8988T (cell line): ENCODE measurements at regions not wholly inside any gene's neighbourhood (a gene's known extent, or its start where the extent isn't known, plus 50 kb on each side); places are given as distances from the start of the nearest gene placed in this dataset.

Experiments used
- DNase-seq: peaks from one replicate; pipeline ENCODE4 v3.0.0; 2011

DNA sequence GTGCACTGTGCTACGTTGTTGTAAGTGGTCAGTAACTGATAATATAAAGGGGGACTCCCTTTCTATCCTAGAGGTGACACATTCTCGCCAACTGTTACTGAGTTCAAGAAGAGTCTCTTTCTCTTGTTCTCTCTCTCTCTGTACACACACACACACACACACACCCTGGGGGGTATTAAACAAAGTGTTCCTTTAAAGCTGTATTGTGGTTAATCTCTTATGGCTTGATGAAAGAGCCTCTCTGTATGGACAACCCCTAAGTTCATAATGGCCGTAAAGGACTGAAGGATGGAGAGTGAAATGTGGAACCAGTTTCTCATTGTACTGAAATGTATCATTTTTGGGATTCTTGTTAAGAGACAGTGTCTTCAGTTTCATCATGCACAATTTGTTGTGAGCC is 145.2 kb upstream of the BMPER start:
- no peak for DNase-seq

DNA sequence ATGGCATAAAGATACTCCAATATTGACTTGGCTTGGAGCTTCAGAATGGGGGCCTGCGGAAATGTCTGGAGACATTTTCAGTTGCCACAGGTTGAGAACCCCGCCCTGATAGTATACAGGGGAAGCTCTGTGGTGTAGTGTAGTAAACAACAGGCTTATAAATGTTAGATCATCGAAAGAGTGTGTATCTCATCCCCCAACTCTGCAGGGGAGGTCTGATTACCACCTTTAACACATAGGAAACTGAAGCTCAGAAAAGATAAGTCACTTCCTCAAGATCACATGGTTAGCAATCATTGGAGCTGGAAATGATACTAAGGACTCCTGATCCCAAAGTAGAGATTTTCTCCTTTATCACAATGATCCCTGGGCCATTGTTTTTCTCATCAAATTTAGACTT is 144.5 kb upstream of the BMPER start:
- no peak for DNase-seq

DNA sequence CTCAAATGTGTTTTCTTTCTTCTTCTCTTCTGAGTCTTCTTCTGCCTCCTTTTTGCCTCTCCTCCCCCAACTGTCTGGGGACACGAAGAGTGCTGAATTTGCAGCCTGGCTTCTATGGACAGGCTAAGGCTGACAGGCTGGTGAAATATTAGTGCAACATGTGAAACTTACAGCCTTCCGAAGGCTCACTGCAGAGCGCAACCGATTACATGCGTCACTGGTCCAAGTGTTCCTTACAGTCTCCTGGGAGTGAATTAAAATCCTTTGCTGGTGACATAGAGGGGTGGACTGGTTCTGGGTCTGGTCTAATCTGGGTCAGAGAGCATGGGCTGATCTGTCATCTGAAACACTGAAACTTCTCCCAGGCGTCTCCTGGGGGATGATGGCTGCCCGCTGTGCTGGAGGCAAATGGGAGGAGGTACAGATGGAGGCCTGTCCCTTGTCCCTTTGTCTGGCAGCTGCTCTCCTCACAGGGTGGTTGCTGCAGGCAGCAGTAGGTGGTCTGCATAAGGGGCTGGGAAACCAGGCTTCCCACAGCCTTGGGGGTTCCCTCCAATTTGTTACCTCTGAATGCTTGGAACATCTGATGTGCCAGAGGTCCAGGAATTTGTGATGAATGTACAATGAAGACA is 143.8 kb upstream of the BMPER start:
- no peak for DNase-seq

DNA sequence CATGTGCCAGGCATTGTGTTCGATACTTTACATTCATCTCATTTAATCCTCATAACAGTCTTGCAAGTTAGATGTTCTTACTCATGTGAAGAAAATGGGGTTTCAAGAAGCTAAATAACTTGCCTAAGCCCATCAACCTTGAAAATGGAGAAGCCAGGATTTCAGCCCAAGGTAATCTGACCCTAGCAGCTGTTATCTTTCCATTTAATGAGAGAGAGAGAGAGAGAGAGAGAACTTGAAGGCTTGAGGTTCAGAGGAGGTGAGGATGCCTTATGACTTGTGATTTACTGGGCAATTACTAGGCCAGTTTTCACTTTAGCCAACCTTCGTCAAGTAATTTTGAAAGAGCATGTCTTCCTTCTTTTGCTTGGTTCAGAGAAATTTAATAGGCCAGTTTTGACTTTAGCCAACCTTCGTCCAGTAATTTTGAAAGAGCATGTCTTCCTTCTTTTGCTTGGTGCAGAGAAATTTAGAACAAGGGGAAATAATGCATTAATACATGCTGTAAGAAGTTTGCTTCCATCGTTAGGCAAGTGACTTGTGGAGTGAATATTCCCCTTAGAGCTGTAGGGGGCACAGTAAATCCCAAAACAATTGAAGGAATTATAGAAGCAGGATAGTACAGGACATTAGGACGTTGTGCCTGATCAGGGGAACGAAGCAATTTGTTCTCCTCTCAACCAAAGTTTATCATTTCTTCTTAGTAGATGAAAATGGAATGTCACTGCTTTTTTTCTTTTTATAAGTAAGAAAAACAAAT is 143.0 kb upstream of the BMPER start:
- no peak for DNase-seq

DNA sequence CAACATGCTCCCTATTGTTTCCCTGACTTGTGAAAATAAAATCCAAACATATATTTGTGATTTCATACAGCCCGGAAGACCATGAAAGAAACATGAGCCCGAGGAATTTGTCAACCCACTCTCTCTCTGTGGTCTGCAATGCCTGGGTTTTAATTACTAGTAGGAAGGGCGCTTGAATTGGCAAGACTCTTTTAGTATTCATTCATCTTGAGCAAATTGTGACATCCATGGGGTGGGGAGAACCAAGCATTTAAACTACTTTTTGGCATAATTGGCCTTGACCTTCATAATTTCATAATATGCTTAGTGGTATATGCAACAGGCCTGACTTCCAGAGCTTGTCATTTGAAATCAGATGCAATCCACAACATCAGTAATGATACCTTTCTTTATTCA is 142.4 kb upstream of the BMPER start:
- no peak for DNase-seq

DNA sequence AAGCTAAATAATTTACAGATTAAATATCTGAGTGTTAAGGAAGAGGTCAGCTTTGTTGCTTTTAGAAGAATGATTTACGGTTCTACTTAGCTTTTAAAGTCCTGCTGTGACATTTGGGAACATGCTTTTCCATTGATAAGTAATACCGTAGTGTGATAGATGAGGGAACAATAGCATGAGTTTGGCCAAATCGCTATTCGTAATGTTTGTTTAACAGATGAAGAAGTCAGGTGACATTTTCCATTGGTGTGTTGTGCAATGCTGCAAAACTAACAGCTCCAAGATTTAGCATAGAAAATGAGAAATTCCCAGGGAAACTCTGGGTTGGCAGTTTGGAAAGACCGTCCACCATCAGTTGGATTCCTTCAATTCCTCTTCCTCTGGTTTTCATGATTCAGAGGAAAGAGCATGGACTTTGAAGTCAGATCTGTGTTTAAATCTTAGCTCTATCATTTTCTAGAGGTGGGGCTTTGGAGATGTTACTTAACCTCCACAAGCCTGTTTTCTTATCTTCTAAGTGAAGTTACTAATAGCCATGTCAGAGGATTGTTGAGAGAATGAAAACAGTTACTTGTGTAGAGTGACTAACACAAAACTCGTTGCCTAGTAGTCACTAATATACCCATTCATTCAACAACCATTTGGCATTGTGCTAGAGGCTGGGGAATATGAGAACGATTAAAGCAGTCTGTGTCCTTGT is 140.4 kb upstream of the BMPER start:
- no peak for DNase-seq

DNA sequence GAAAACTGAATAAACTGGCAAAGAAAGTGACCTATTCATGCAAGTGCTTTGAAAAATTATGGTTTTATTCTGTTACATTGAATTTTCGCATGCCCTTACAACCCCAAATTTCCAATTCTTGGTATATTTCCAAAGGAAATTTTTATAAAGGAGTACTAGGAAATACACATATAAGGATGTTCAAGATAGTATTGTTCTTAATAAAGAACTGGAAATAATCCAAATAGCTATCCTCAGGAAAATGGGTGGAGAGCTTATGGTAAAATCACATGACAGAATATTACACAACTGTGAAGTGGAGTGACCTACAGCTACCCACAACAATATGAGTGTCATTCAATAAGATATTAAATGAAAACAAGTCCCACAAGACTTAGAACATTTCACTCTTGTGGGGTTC is 138.9 kb upstream of the BMPER start:
- DNase-seq: no peak

DNA sequence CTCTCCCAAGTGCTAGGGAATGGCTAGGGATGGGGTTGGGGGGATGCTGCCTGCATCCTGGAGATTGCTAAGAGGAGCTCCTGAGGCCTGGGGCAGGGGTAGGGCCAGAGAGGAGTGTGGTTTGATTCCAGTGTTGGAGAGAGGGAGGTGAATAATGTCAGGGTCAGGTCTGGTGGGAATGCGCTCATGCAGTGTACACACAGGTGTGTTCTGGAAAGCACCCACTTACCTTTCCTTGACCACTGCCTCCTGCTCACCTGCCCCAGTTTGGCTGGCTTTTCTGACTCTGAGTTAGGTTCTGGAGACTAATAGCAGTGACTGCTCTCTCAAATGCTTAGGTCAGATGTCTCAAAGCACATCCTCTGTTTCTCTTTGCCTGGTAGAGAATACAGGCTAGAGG is 135.4 kb upstream of the BMPER start:
- DNase-seq: no peak

DNA sequence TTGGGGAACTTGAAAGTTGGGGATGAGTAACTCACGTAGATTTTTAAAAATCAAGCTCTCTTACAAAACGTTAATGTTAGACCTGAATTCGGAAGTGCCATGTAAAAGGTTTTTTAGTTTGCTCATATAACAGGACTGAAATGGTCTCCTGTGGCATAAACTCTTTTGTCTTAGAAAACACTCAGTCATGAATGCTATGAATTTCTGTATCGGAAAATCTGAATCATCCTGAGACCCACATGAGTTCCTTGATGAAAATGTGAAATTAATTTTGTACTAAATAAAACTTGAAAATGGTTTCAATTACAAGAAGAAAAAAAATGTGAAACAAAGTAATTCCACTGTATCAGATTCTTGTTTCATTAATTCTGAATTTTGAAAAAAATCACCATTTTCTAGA is 134.8 kb upstream of the BMPER start:
- DNase-seq: no peak

DNA sequence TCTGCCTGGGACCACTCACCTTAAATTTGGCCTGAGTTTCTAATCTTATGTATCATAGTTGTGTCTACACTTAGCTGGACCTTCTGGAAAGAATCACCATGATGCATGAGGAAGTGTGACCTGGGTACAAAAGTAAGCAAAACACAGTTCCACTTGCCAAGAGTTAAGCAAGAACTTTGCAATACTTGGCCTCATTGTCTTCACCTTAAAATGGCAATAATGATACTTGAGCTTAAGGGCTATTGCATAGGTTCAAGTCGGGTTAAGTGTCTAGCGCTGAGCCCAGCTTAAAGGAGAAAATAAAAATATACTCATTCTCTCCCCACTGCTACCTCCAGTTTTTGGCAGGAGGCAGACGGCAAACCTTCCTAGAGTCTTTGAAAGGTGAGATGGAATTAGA is 133.9 kb upstream of the BMPER start:
- DNase-seq: no peak

DNA sequence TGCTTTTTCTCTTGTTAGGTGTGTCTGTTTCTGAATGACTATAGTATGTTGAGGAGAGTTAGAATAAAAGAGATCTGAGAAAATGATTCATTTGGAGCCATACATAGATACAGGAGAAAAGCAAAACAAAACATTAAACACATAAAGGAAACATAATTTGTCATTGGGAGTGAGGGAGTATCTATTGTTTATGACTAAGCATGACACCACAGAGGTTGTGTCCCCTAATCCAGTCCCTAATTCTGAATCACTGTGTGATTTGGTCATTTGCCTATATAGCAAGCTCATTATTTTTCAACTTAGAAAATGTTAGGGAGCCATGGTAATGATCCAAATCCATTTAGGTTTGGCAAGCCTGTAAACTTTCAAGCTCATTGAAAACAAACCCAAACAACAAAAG is 132.3 kb upstream of the BMPER start:
- no peak for DNase-seq

DNA sequence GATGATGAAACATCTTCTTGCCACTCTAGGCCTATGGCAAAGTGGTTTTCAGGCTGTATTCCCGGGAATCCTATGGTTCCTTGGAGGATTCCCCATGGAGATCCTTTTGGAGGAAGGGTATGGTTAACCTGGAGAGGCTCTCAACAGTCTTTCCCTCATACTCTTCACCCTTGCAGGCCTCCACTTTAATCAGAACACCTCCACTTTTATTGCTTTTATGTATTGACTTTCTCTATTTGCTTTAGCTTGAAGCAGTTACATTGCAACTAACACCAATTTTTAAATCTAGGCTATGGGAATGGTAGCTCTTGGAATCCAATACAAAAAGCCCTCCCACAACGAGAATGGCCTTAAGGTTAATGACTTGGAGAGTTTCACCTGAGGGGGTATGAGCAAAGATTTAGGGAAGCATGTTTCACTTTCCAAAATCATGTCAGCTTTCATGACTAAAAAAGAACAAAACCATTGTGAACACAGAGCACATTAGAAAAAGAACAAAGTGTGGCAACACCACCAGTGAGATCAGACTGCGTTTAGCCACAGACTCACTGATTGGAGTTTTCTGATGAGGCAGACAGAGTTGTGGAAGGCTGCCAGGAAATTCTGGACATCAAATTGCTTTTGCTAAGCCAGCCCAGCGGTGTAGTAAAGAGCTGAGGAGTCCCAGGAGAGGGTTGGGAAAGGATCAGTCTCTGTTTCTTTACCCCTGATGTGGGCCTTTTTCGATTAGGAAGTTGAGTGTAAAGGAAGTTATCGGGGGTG is 130.4 kb upstream of the BMPER start:
- no peak for DNase-seq

DNA sequence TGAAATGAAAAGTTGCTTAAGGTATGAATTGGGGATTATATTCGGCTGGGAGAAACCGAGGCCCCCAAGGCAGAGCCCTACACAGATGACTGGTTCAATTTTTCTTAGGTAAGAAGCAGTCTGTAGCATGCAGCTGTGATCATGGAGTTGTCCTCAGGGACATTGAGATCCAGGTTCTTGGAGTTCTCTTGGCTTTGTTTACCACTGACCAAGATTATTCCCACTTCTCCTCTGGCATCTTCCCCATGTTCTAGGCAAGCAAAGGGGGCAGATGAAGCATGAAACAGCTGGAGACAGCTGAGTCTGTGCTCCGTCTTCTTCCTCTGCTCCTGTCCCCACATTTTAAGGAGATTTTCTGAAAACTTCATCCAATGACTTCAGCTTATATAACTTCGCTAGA is 129.5 kb upstream of the BMPER start:
- no peak for DNase-seq

DNA sequence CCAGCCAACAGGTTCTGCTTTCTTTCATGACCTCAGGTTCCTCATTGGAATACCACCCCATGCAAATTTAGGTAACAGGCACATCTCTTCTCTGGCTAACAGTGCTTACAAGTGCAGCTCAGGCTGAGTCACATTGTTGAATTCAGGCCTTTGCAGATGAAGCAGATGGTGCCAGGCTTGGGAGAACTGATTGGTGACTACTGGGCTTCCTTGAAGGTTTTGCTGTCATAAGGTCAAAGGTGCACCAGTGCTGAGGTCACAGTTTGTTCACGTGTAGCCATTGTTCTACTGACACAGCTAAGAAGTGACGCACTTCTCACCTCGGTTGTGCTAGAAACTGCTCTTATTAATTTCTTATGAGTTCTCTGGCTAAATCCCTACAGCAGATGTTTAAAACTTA is 128.6 kb upstream of the BMPER start:
- DNase-seq: no peak

DNA sequence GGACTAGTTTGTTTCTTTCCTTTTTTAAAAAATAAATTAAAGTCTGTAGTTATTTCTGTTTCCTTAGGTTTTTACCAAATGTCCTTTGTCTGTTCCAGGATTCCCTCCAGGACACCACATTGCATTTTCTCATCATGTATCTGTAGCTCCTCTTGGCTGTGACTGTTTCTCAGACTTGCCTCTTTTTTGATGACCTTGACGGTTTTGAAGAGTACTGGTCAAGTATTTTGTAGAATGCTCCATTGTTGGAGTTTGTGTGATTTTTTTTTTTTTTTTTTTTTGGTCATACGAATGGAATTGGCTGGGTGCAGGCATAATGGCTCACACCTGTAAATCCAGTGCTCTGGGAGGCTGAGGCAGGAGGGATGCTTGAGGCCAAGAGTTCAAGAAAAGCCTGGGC is 127.1 kb upstream of the BMPER start:
- DNase-seq: no peak

DNA sequence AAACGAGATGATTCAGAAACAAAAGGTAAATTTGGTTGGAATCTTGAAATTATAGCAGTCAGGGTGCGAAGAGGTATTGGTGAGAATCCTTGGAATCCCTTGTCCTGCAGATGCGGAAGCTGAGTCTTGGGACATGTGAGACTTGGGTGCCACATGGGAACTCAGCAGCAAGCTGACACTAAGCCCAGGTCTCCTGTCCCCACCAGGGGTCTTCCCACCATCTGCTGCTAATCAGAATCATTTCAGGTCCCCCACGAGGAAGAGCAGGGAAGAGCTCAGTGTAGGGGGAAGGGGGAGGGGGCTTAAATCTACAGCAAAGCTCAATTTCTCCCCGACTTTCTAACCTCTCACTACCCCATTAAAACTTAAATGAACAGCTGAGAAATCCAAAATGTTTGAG is 126.1 kb upstream of the BMPER start:
- no peak for DNase-seq

DNA sequence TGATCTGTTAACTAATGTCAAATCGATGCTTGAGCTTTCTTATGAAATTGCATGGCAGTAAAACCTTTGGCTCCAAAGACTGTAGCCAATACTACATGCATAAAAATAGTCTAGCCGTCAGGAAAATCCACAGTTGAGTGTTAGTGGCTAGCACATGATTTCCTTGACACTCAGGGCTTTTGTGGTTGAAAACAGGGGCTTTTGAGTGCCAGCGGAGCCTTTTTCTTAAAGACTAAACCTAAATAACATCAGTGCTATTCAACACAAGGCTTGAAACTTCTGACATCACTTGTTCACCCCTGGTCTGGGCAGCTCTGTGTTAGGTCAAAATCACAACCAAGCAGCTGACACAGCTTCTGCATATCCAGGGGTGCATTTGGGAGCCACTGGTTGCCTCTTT is 124.2 kb upstream of the BMPER start:
- no peak for DNase-seq

DNA sequence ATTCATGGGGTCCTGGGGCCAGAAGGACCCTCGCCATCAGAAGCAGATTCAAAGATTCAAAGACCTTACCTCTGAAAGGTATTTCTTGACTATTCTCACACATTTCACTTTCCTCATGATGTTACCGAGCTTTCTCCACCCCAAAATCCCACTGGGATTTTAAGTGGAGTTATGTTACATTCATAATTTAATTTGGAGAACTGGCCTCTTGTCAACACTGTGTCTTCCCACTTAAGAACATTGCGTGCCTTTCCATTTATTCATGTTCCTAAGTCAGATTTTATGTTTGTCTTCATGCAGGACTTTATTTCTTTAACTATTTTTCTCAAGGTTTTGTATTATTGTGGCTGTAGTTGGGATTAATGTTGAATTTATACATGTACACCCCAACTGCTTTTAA is 123.5 kb upstream of the BMPER start:
- no peak for DNase-seq

DNA sequence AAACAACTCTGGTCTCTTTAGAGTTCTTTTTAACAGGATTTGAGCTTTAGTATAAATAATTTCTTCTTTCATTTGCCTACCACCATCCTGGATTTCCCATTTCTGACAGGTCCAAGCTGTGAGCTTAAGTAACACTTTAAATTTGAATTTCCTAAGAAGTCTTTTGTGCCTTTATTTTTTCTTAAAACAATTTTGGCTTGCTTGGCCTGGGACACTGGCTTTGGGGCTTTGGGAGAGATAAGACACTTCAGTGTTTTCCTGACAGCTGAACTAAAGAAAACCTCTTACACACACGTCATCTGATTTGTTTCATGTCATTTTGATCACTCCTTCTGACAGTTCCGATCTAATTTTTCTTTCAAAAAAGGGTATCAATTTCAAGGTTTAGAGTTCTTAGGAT is 121.3 kb upstream of the BMPER start:
- DNase-seq: no peak

DNA sequence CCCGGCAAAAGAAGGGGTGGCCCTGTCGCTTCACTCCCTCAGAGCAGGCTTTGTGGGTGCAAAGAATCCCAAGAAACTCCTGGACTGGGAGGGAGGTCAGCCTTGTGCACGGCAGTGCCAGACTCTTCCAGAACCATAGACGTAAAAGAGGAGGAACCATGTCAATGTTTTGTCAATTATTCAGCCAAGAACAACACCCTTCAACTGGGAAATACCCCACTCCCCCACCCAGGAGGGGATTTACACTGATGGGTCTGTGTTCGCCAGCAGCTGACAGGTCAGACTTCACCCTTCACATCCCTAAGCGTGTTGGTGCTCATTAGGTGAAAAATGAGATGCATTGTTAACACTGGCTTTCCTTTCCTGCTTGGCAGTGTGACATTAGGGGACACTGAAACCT is 116.8 kb upstream of the BMPER start:
- no peak for DNase-seq

DNA sequence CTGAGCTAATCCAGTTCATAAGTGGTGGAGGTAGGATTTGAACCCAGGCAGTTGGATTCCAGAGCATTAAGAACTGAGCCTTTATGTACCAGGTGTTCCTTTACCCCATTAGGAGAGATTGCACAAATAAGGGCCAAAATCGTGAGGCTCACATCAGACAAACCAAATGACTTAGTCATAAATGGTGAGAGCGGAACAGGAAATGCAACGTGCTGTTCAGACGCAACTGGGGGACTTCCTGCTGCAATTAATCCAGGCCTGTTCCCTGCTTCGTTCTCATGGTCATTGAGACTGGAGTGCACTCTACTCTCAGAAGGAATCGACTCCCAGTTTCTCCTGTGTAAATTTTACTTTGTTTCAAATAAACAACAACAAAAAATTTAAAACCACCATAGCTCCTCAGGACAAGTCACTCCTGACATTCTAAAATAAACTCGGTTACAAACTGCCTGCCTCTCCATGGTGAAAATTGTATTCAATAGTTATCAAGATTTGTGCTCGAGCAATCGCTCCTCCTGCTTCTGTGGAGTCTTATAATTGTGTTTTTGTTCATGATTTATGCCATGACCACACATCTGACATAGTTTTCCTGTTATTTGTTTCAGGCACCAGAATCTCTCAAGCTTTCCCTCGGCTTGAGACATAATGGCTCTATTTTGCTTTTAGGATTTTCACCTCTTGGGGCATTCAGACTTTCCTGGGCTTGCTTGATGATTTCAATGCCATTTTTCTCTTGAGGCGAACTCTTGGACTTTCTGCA is 115.3 kb upstream of the BMPER start:
- DNase-seq: no peak

DNA sequence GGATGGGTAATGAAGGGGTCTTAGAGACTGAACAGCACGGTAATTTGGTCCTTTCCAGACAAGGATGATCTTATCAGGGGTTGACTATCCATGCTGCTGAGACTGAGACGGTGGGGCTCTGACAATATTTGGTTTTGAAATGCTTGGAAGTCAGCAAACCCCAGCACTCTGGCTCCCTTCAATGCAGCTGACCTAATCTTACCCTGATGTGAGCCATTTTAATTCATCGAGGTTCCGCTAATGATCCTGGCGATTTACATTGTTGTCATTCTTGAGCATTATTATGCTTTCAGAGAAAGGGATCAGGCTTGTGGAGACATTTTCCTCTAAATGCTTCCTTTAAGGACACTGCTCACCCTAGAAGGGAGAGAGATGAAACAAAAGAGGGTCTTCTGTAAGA is 114.6 kb upstream of the BMPER start:
- no peak for DNase-seq

DNA sequence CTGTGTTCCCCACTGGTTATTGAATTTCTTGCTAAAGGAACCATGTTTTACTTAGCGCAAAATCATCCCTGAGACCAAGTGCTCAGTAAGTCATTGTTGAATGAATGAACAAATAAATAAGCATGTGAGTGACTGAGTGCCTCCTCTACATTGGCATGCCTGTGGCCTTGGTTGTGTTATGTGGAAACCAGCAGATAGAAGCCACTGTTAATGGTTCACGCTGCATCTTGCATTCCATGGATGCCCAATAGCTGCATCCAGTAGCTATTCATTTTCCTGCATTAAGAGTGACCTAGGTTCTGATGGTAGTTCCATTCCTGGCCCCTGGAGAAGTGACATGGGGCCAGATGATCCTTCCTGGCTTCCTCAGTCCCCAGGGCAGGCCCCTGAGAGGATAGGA is 113.3 kb upstream of the BMPER start:
- no peak for DNase-seq
